ENCODE measurements at regions not wholly inside any gene's neighbourhood (a gene's known extent, or its start where the extent isn't known, plus 50 kb on each side); places are given as distances from the start of the nearest gene placed in this dataset.

GRCh38 chr4:15186806-15187205, 184.5 kb downstream of the CPEB2 start:
- intact Hi-C loops (cut with DNase I) = no loop called here
- H3K4me3 ChIP-seq = no peak overlapping the region
- no peak for ATAC-seq

DNA sequence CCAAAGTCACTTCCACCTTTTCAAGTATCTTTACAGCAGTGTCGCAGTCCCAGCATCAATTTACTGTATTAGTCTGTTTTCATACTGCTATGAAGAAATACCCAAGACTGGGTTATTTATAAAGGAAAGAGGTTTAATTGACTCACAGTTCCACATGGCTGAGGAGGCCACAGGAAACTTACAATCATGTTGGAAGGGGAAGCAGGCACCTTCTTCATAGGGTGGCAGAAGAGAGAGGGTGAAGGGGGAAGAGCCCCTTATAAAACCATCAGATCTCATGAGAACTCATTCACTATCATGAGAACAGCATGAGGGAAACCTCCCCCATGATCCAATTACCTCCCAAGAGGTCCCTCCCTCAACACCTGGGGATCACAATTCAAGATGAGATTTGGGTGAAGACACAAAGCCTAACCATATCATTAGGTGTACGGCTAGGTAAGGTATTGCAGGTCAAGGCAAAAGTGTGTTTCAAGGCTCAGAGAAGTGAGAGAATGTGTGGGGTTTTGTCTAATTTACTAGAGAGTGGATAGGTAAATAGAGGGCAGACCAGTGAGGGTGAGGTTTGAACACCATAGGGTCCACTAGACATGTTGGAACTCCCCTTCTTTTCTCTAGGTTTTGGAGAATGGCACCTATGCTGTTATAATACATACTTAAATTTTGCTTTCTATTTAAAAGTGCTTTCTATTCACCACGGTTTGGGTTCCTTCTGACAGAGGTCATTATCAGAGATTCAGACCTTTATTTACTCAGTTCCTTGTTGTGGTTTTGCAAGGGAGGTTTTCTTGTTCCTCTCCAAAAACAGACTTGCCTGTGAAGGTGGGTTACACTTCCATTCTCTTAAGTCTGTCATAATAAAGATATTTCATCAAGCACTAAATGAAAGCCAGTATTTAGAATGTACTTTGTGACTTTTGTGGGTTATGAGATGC, 186.6 kb downstream of the CPEB2 start:
- ATAC-seq = no peak
- H3K36me3 ChIP-seq = no peaks in the 10 kb centered on the region
- intact Hi-C loops (cut with DNase I) = no loop called here
- no peaks in the 10 kb centered on the region for H3K9me3 ChIP-seq
- H3K27ac ChIP-seq = no peak overlapping the region
- H3K27me3 ChIP-seq (ENCODE audit: low read depth) = no peaks in the 10 kb centered on the region
- no peak for DNase-seq
- no peak overlapping the region for H3K4me3 ChIP-seq
- no peaks in the 10 kb centered on the region for H3K4me1 ChIP-seq
- TF ChIP-seq, protein P1, sequence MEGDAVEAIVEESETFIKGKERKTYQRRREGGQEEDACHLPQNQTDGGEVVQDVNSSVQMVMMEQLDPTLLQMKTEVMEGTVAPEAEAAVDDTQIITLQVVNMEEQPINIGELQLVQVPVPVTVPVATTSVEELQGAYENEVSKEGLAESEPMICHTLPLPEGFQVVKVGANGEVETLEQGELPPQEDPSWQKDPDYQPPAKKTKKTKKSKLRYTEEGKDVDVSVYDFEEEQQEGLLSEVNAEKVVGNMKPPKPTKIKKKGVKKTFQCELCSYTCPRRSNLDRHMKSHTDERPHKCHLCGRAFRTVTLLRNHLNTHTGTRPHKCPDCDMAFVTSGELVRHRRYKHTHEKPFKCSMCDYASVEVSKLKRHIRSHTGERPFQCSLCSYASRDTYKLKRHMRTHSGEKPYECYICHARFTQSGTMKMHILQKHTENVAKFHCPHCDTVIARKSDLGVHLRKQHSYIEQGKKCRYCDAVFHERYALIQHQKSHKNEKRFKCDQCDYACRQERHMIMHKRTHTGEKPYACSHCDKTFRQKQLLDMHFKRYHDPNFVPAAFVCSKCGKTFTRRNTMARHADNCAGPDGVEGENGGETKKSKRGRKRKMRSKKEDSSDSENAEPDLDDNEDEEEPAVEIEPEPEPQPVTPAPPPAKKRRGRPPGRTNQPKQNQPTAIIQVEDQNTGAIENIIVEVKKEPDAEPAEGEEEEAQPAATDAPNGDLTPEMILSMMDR (IDR thresholded peaks at IDR 0.05) = no peak

More at GRCh38 chr4:15186806-15187205, 184.5 kb downstream of the CPEB2 start:
- Histone ChIP-seq H3K4me1 (no peaks in the 10 kb centered on the region), H3K9me3 (no peaks in the 10 kb centered on the region), H3K27me3 (ENCODE audit: low read depth) (no peaks in the 10 kb centered on the region), H3K27ac (no peak overlapping the region), H3K36me3 (no peaks in the 10 kb centered on the region)
- TF ChIP-seq, protein P1 (IDR thresholded peaks at IDR 0.05) = no peak
- no peak for DNase-seq

DNA sequence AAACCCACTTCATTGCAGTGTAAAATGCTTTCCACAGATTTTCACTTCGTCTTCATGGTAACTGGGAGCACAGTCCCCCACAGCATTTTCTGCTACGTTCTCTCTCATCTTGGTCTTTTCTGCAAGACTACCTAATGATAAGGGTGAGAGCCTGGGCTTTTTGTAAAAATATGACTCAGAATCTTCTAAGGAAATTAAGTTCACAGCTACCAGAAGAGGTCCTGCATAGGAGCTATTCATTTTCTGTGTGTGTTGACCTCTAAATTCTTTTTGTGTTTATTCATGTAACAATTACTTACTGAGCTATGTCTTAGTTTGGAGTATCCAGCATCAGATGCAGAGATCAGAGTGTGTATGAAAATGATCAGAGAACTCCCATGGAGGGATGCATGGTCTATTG, 192.2 kb downstream of the CPEB2 start:
- ATAC-seq = no peak
- intact Hi-C loops (cut with DNase I) = no loop called here
- no peak for DNase-seq

GRCh38 chr4:15197005-15197404, 194.7 kb downstream of the CPEB2 start:
- no peaks in the 10 kb centered on the region for H3K36me3 ChIP-seq
- H3K27ac ChIP-seq = no peak overlapping the region
- no peak for DNase-seq
- no peak overlapping the region for H3K4me3 ChIP-seq
- H3K9me3 ChIP-seq = no peaks in the 10 kb centered on the region
- TF ChIP-seq, protein P1 (IDR thresholded peaks at IDR 0.05) = peak; percentile 6
- no peaks in the 10 kb centered on the region for H3K27me3 ChIP-seq (ENCODE audit: low read depth)
- no peaks in the 10 kb centered on the region for H3K4me1 ChIP-seq
- intact Hi-C loops (cut with DNase I) = no loop called here
- no peak for ATAC-seq

More for the DNA sequence above, 192.2 kb downstream of the CPEB2 start:
- Histone ChIP-seq H3K4me1 (no peaks in the 10 kb centered on the region), H3K27me3 (ENCODE audit: low read depth) (no peaks in the 10 kb centered on the region), H3K36me3 (no peaks in the 10 kb centered on the region), H3K4me3 (no peak overlapping the region), H3K27ac (no peak overlapping the region), H3K9me3 (no peaks in the 10 kb centered on the region)
- TF ChIP-seq, protein P1 (IDR thresholded peaks at IDR 0.05) = no peak

DNA sequence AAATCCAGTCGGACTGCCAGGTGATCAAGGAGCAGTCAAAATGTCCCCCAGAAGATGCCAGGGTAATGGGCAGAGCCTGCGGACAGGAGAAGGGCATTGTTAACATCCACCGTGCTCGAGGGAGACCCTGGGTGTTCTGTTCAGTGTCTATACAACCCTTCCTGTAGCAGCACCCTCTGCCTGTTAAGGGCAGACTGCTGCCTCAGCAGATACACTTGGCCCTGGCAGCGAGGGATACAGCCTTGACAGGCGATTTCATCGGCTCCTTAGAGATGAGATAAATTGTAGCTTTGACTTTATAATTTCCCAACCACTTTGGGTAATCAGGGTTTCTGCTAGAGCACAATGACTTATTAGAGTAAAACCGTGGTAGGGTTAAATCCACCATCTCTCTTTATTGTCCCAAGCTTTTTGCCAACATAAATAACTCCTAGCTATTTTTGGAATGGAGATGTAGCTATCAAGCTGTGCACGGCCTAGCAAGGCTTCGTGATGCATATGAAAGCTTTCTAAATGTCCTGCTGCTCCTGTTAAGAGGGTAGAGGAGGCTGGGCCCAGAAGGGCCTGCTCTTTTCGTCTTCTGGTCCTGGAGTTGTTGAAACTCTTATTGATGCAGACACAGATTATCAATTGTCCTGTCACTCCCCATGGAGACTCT, 195.9 kb downstream of the CPEB2 start:
- Histone ChIP-seq H3K9me3 (no peaks in the 10 kb centered on the region), H3K27ac (no peak overlapping the region), H3K27me3 (ENCODE audit: low read depth) (no peaks in the 10 kb centered on the region), H3K4me1 (no peaks in the 10 kb centered on the region), H3K36me3 (no peaks in the 10 kb centered on the region), H3K4me3 (no peak overlapping the region)
- ATAC-seq (no peak), DNase-seq (no peak)
- intact Hi-C loops (cut with DNase I) = no loop called here
- TF ChIP-seq, protein P1 (IDR thresholded peaks at IDR 0.05) = no peak

Measured in lower lobe of right lung (tissue), 2 donors.